ENCODE measurements at regions not wholly inside any gene's neighbourhood (a gene's known extent, or its start where the extent isn't known, plus 50 kb on each side); places are given as distances from the start of the nearest gene placed in this dataset.

DNA sequence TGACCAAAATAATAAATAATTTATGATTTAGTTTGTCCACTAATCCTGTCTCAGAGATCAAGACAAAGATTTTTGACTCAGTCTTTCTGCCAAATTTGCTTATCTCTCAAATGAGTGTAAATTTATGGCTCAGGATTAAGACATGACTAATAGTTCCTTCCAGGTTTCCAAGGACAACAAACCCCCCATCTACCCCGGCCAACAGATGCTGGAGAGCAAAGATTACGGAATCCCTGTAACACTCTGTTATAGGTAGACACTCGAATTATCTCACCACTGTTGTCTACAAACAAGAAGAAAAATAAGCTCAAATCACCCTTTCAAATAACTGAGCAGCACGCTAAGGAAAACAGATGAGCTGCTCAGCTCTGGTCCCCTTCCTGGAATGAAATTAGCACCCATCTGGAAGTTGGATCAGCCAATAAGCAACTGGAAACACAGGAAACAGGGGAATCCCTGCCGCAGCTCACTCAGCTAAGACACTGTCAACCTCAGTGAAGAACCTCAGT is 56.8 kb upstream of the SVIL start (continued):
- TF ChIP-seq, protein P1, sequence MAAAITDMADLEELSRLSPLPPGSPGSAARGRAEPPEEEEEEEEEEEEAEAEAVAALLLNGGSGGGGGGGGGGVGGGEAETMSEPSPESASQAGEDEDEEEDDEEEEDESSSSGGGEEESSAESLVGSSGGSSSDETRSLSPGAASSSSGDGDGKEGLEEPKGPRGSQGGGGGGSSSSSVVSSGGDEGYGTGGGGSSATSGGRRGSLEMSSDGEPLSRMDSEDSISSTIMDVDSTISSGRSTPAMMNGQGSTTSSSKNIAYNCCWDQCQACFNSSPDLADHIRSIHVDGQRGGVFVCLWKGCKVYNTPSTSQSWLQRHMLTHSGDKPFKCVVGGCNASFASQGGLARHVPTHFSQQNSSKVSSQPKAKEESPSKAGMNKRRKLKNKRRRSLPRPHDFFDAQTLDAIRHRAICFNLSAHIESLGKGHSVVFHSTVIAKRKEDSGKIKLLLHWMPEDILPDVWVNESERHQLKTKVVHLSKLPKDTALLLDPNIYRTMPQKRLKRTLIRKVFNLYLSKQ (tag by site-specific recombination; IDR thresholded peaks at IDR 0.05; ENCODE audit: borderline replicate concordance), result no peak
- TF ChIP-seq, protein P2, sequence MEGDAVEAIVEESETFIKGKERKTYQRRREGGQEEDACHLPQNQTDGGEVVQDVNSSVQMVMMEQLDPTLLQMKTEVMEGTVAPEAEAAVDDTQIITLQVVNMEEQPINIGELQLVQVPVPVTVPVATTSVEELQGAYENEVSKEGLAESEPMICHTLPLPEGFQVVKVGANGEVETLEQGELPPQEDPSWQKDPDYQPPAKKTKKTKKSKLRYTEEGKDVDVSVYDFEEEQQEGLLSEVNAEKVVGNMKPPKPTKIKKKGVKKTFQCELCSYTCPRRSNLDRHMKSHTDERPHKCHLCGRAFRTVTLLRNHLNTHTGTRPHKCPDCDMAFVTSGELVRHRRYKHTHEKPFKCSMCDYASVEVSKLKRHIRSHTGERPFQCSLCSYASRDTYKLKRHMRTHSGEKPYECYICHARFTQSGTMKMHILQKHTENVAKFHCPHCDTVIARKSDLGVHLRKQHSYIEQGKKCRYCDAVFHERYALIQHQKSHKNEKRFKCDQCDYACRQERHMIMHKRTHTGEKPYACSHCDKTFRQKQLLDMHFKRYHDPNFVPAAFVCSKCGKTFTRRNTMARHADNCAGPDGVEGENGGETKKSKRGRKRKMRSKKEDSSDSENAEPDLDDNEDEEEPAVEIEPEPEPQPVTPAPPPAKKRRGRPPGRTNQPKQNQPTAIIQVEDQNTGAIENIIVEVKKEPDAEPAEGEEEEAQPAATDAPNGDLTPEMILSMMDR (tag by site-specific recombination; IDR thresholded peaks at IDR 0.05), result no peak
- TF ChIP-seq ZNF311 (tag by site-specific recombination; IDR thresholded peaks at IDR 0.05; ENCODE audit: borderline replicate concordance) (no peak), ZNF223 (tag by site-specific recombination; IDR thresholded peaks at IDR 0.05) (no peak), MZF1 (tag by site-specific recombination; IDR thresholded peaks at IDR 0.05; ENCODE audit: borderline replicate concordance) (no peak), KLF10 (tag by site-specific recombination; IDR thresholded peaks at IDR 0.05) (peak; percentile 67), ZNF585B (tag by site-specific recombination; IDR thresholded peaks at IDR 0.05) (no peak), ZNF404 (tag by site-specific recombination; IDR thresholded peaks at IDR 0.05) (no peak), ZNF776 (tag by site-specific recombination; IDR thresholded peaks at IDR 0.05; ENCODE audit: borderline replicate concordance) (no peak), ZNF341 (tag by site-specific recombination; IDR thresholded peaks at IDR 0.05; ENCODE audit: low read depth) (no peak), ZNF221 (tag by site-specific recombination; IDR thresholded peaks at IDR 0.05; ENCODE audit: borderline replicate concordance) (no peak), HOXD13 (CRISPR knock-in tag; IDR thresholded peaks at IDR 0.05; ENCODE audit: borderline replicate concordance) (no peak), ZNF292 (tag by site-specific recombination; IDR thresholded peaks at IDR 0.05; ENCODE audit: borderline replicate concordance, low read depth) (no peak), KLF8 (tag by site-specific recombination; IDR thresholded peaks at IDR 0.05) (peak; percentile 74), ZNF701 (tag by site-specific recombination; IDR thresholded peaks at IDR 0.05) (no peak), ZNF2 (tag by site-specific recombination; IDR thresholded peaks at IDR 0.05) (no peak), ZNF707 (tag by site-specific recombination; IDR thresholded peaks at IDR 0.05) (no peak), ZNF501 (tag by site-specific recombination; IDR thresholded peaks at IDR 0.05) (no peak), ZNF391 (tag by site-specific recombination; IDR thresholded peaks at IDR 0.05; ENCODE audit: borderline replicate concordance, low read depth) (peak; percentile 25; the same call in 1 of the 2 replicates), ZNF366 (tag by site-specific recombination; conservative IDR thresholded peaks at IDR 0.05) (peak; percentile 85), PRDM1 (tag by site-specific recombination; IDR thresholded peaks at IDR 0.05) (no peak)
- TF ChIP-seq, protein P3, sequence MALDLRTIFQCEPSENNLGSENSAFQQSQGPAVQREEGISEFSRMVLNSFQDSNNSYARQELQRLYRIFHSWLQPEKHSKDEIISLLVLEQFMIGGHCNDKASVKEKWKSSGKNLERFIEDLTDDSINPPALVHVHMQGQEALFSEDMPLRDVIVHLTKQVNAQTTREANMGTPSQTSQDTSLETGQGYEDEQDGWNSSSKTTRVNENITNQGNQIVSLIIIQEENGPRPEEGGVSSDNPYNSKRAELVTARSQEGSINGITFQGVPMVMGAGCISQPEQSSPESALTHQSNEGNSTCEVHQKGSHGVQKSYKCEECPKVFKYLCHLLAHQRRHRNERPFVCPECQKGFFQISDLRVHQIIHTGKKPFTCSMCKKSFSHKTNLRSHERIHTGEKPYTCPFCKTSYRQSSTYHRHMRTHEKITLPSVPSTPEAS (tag by site-specific recombination; IDR thresholded peaks at IDR 0.05), result no peak
- TF ChIP-seq, protein P4, sequence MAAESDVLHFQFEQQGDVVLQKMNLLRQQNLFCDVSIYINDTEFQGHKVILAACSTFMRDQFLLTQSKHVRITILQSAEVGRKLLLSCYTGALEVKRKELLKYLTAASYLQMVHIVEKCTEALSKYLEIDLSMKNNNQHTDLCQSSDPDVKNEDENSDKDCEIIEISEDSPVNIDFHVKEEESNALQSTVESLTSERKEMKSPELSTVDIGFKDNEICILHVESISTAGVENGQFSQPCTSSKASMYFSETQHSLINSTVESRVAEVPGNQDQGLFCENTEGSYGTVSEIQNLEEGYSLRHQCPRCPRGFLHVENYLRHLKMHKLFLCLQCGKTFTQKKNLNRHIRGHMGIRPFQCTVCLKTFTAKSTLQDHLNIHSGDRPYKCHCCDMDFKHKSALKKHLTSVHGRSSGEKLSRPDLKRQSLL (tag by site-specific recombination; IDR thresholded peaks at IDR 0.05), result no peak
- TF ChIP-seq, protein P5, sequence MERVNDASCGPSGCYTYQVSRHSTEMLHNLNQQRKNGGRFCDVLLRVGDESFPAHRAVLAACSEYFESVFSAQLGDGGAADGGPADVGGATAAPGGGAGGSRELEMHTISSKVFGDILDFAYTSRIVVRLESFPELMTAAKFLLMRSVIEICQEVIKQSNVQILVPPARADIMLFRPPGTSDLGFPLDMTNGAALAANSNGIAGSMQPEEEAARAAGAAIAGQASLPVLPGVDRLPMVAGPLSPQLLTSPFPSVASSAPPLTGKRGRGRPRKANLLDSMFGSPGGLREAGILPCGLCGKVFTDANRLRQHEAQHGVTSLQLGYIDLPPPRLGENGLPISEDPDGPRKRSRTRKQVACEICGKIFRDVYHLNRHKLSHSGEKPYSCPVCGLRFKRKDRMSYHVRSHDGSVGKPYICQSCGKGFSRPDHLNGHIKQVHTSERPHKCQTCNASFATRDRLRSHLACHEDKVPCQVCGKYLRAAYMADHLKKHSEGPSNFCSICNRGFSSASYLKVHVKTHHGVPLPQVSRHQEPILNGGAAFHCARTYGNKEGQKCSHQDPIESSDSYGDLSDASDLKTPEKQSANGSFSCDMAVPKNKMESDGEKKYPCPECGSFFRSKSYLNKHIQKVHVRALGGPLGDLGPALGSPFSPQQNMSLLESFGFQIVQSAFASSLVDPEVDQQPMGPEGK (tag by site-specific recombination; IDR thresholded peaks at IDR 0.05), result peak; percentile 64
- TF ChIP-seq, protein P6, sequence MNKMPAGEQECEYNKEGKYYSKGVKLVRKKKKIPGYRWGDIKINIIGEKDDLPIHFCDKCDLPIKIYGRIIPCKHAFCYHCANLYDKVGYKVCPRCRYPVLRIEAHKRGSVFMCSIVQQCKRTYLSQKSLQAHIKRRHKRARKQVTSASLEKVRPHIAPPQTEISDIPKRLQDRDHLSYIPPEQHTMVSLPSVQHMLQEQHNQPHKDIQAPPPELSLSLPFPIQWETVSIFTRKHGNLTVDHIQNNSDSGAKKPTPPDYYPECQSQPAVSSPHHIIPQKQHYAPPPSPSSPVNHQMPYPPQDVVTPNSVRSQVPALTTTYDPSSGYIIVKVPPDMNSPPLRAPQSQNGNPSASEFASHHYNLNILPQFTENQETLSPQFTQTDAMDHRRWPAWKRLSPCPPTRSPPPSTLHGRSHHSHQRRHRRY (tag by site-specific recombination; IDR thresholded peaks at IDR 0.05), result no peak
- TF ChIP-seq, protein P7, sequence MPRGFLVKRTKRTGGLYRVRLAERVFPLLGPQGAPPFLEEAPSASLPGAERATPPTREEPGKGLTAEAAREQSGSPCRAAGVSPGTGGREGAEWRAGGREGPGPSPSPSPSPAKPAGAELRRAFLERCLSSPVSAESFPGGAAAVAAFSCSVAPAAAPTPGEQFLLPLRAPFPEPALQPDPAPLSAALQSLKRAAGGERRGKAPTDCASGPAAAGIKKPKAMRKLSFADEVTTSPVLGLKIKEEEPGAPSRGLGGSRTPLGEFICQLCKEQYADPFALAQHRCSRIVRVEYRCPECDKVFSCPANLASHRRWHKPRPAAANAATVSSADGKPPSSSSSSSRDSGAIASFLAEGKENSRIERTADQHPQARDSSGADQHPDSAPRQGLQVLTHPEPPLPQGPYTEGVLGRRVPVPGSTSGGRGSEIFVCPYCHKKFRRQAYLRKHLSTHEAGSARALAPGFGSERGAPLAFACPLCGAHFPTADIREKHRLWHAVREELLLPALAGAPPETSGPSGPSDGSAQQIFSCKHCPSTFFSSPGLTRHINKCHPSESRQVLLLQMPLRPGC (tag by site-specific recombination; IDR thresholded peaks at IDR 0.05), result peak; percentile 93
- TF ChIP-seq, protein P8, sequence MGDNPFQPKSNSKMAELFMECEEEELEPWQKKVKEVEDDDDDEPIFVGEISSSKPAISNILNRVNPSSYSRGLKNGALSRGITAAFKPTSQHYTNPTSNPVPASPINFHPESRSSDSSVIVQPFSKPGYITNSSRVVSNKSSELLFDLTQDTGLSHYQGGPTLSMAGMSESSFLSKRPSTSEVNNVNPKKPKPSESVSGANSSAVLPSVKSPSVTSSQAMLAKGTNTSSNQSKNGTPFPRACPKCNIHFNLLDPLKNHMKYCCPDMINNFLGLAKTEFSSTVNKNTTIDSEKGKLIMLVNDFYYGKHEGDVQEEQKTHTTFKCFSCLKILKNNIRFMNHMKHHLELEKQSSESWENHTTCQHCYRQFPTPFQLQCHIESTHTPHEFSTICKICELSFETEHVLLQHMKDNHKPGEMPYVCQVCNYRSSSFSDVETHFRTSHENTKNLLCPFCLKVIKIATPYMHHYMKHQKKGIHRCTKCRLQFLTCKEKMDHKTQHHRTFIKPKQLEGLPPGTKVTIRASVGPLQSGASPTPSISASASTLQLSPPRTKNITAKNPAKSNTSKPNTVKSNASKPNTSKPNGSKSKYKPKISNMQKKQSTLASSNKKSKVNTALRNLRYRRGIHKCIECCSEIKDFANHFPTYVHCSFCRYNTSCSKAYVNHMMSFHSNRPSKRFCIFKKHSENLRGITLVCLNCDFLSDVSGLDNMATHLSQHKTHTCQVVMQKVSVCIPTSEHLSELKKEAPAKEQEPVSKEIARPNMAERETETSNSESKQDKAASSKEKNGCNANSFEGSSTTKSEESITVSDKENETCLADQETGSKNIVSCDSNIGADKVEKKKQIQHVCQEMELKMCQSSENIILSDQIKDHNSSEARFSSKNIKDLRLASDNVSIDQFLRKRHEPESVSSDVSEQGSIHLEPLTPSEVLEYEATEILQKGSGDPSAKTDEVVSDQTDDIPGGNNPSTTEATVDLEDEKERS (tag by site-specific recombination; IDR thresholded peaks at IDR 0.05), result no peak
